K562 (cell line): ENCODE measurements at regions not wholly inside any gene's neighbourhood (a gene's known extent, or its start where the extent isn't known, plus 50 kb on each side); places are given as distances from the start of the nearest gene placed in this dataset.
"Not testable (repeated sequence)": the region's sequence is repeated elsewhere in the genome, so short reads cannot be mapped to it uniquely, and the experiment has no call there.

Source experiments
- ATAC-seq: fragments of 200-7000 bp; cut with Tn5 transposase; 3 replicates; pipeline ENCODE4 v1.9.1; 2020; ENCODE audit warnings: moderate library complexity
- BruUV-seq: library from RNA; stranded (reverse); fragments of 400-500 nt; replicated peaks from 2 replicates; lab custom pipeline; 2021; lab: Mats Ljungman, UMichigan
- CTCF ChIA-PET: fragments of 300-600 bp; formaldehyde crosslinking; extraction: SDS; loops from one replicate; lab custom pipeline; 2021; ENCODE audit warnings: low intra/inter-chr PET ratio; lab: Yijun Ruan, JAX
- POLR2A ChIA-PET: fragments of 300-600, 350-650 bp; sonication (Branson Sonifier 250); formaldehyde crosslinking; extraction: SDS; loops from one replicate; lab custom pipeline; 2021; ENCODE audit warnings: antibody characterized with exemption, inconsistent platforms; lab: Yijun Ruan, JAX
- DNase-seq, 4 experiments: peaks; one replicate each; pipeline versions ENCODE4 v3.0.0 to v3.0.0-alpha.2; 2011 to 2018; ENCODE audit warnings: low spot score in 3 of 4, mixed read lengths in 3 of 4; ENCODE audit errors: extremely low read depth in 1 of 4
- FAIRE-seq: peaks from 2 replicates; lab custom pipeline; 2011; peaks lifted over from hg19 to GRCh38; lab: Jason Lieb, UNC
- H2AFZ ChIP-seq: 2 replicates; pipeline ENCODE4 v1.6.0; 2011; ENCODE audit warnings: low read depth, low read length, control low read depth, inconsistent platforms
- H3K27ac ChIP-seq: fragments of 200-600 bp; 3 replicates; pipeline ENCODE4 v1.8.0; 2011; ENCODE audit warnings: low read depth, mild to moderate bottlenecking, control low read depth, inconsistent platforms, low read length, moderate library complexity, mixed read lengths; ENCODE audit errors: extremely low read depth
- H3K27me3 ChIP-seq, 2 experiments: fragments of 300-600 bp in 1 of 2; 2 replicates in 1 of 2; 3 replicates in 1 of 2; pipeline versions ENCODE4 v1.6.0 to v1.8.0; 2011; ENCODE audit warnings: inconsistent platforms in 2 of 2, low read length in 2 of 2, mild to moderate bottlenecking in 1 of 2, mixed read lengths in 1 of 2, moderate library complexity in 1 of 2; ENCODE audit not compliant: control insufficient read depth in 2 of 2, insufficient read depth in 2 of 2
- H3K36me3 ChIP-seq: fragments of 300-600 bp; 3 replicates; pipeline ENCODE4 v1.8.0; 2011; ENCODE audit warnings: mild to moderate bottlenecking, low read length, inconsistent platforms; ENCODE audit not compliant: control insufficient read depth, insufficient read depth
- H3K4me1 ChIP-seq, 2 experiments: fragments of 200-600 bp in 1 of 2; replicated peaks in 1 of 2; 2 replicates in 1 of 2; 3 replicates in 1 of 2; pipeline versions ENCODE4 v1.5.1 to v1.8.0; 2011; ENCODE audit warnings: inconsistent platforms in 2 of 2, low read length in 2 of 2, mild to moderate bottlenecking in 1 of 2, mixed read lengths in 1 of 2, moderate library complexity in 1 of 2; ENCODE audit not compliant: control insufficient read depth in 2 of 2, insufficient read depth in 2 of 2
- H3K4me2 ChIP-seq: 2 replicates; pipeline ENCODE4 v1.6.1; 2011; ENCODE audit warnings: low read length, control low read depth, inconsistent platforms, mixed read lengths; ENCODE audit not compliant: insufficient read depth
- H3K4me3 ChIP-seq: fragments of 200-600 bp; sonication (generic), shearing (Covaris generic); 2 replicates; pipeline ENCODE4 v1.5.1; 2016; ENCODE audit warnings: control low read depth, inconsistent platforms
- H3K79me2 ChIP-seq: fragments of 200-600 bp; 3 replicates; pipeline ENCODE4 v1.8.0; 2011; ENCODE audit warnings: low read length, inconsistent platforms; ENCODE audit not compliant: control insufficient read depth, insufficient read depth
- H3K9ac ChIP-seq, 2 experiments: 2 replicates each; pipeline versions ENCODE4 v1.6.0 to v1.6.1; 2011; ENCODE audit warnings: low read depth in 2 of 2, low read length in 2 of 2, control low read depth in 1 of 2, inconsistent platforms in 1 of 2, mild to moderate bottlenecking in 1 of 2, mixed read lengths in 1 of 2; ENCODE audit not compliant: insufficient read depth in 1 of 2
- H3K9me1 ChIP-seq: one replicate; pipeline ENCODE4 v1.6.0; 2011; ENCODE audit warnings: inconsistent platforms, mild to moderate bottlenecking, low read length, moderate library complexity; ENCODE audit not compliant: control insufficient read depth, insufficient read depth
- H3K9me3 ChIP-seq: replicated peaks from 2 replicates; pipeline ENCODE4 v1.5.1; 2011; ENCODE audit warnings: low read depth, low read length, inconsistent platforms; ENCODE audit not compliant: control insufficient read depth, insufficient read depth
- H4K20me1 ChIP-seq: replicated peaks from 2 replicates; pipeline ENCODE4 v1.6.1; 2011; ENCODE audit warnings: low read length, inconsistent platforms, mixed read lengths; ENCODE audit not compliant: control insufficient read depth, insufficient read depth
- GATAD2B ChIP-seq: fragments of 450-650 bp; IDR thresholded peaks from 2 replicates; pipeline ENCODE4 v1.6.1; 2017; ENCODE audit warnings: mild to moderate bottlenecking, borderline replicate concordance
- NFRKB ChIP-seq: fragments of 450-650 bp; IDR thresholded peaks from 2 replicates; pipeline ENCODE4 v1.6.1; 2016; ENCODE audit warnings: low read depth
- POLR2B ChIP-seq: fragments of 450-650 bp; IDR thresholded peaks from 2 replicates; pipeline ENCODE4 v1.6.1; 2018; ENCODE audit warnings: low read depth; ENCODE audit not compliant: partially characterized antibody
- ZBTB12 ChIP-seq: fragments of 250-450 bp; sonication (Bioruptor Pico); IDR thresholded peaks from 2 replicates; pipeline ENCODE4 v1.4.0; 2020
- ZNF717 ChIP-seq: fragments of 250-450 bp; sonication (Bioruptor Pico); IDR thresholded peaks from 2 replicates; pipeline ENCODE4 v1.5.0; 2021
- WGBS: fragments of 100-300 bp; shearing (Covaris generic); methylation state at CpG from one replicate; pipeline ENCODE4 v1.1.6; 2016; ENCODE audit warnings: low coverage, mixed read lengths; ENCODE audit not compliant: insufficient coverage; ENCODE audit errors: missing lambda C conversion rate; 5-methylcytosine and 5-hydroxymethylcytosine counted together
- in situ Hi-C: fragments of 300-500 bp; cut with MboI; formaldehyde crosslinking; loops from 4 replicates; pipeline ENCODE4 v1.15.0; 2018; ENCODE audit warnings: inconsistent platforms, mixed read lengths
- intact Hi-C: fragments of 100-400 bp; cut with micrococcal nuclease; formaldehyde crosslinking; loops from 2 replicates; pipeline ENCODE4 v1.14.2; 2022

- intact Hi-C loops, result no loop called here
- DNase-seq, result no peak
- no peaks in the 10 kb centered on the region for H4K20me1 ChIP-seq
- no peak overlapping the region for H3K4me3 ChIP-seq
- ATAC-seq, result no peak
- no peak overlapping the region for H3K4me2 ChIP-seq
- no TSS peak for BruUV-seq
- CTCF ChIA-PET, result no interaction called here
- WGBS, result 0% methylated on average over 1 of the region's 1 CpG
- H3K79me2 ChIP-seq, result no peaks in the 10 kb centered on the region
- in situ Hi-C loops, result no loop called here
- H3K9me1 ChIP-seq, result no peaks in the 10 kb centered on the region
- no peak for TF ChIP-seq GATAD2B
- no peak for TF ChIP-seq NFRKB
- TF ChIP-seq POLR2B, result no peak
- no peak for TF ChIP-seq ZNF717
- TF ChIP-seq ZBTB12 (CRISPR knock-in tag), result no peak
- FAIRE-seq, result no peak
- H3K27me3 ChIP-seq, result no peaks in the 10 kb centered on the region
- no peaks in the 10 kb centered on the region for H3K4me1 ChIP-seq
- no peaks in the 10 kb centered on the region for H3K9me3 ChIP-seq
- H3K36me3 ChIP-seq, result no peaks in the 10 kb centered on the region
- no peak overlapping the region for H3K9ac ChIP-seq
- no peak overlapping the region for H3K27ac ChIP-seq
- no peak overlapping the region for H2AFZ ChIP-seq
- POLR2A ChIA-PET, result no interaction called here
Measured at GRCh38 chr10:9957351-9957750, 1060.3 kb upstream of the CELF2 start.

- CTCF ChIA-PET, H3K36me3 ChIP-seq, H3K9ac ChIP-seq, in situ Hi-C loops, BruUV-seq, H3K4me2 ChIP-seq, H3K27me3 ChIP-seq, POLR2A ChIA-PET, H3K27ac ChIP-seq, H4K20me1 ChIP-seq, H3K4me1 ChIP-seq, H3K4me3 ChIP-seq, intact Hi-C loops, FAIRE-seq, H2AFZ ChIP-seq, H3K79me2 ChIP-seq, H3K9me1 ChIP-seq, DNase-seq, H3K9me3 ChIP-seq, ATAC-seq: not testable (repeated sequence)
- WGBS, result 0% methylated on average over 6 of the region's 6 CpGs
Measured at GRCh38 chr10:9957876-9958275, 1059.8 kb upstream of the CELF2 start.
